GM23248 (cell line): ENCODE measurements at regions not wholly inside any gene's neighbourhood (a gene's known extent, or its start where the extent isn't known, plus 50 kb on each side); places are given as distances from the start of the nearest gene placed in this dataset.

Experiments used
- DNase-seq: peaks from one replicate; pipeline ENCODE4 v3.0.0-alpha.2; 2015
- H2AFZ ChIP-seq: fragments of 200-600 bp; sonication (generic); 2 replicates; pipeline ENCODE4 v1.6.1; 2016; ENCODE audit warnings: antibody characterized with exemption
- H3F3A ChIP-seq: fragments of 200-600 bp; sonication (generic); 2 replicates; pipeline ENCODE4 v1.6.1; 2016; ENCODE audit warnings: mild to moderate bottlenecking, antibody characterized with exemption, mixed run types; ENCODE audit not compliant: insufficient read depth
- H3K27ac ChIP-seq: fragments of 200-600 bp; sonication (generic); 2 replicates; pipeline ENCODE4 v1.5.1; 2016; ENCODE audit warnings: mild to moderate bottlenecking
- H3K27me3 ChIP-seq: fragments of 200-600 bp; sonication (generic); replicated peaks from 2 replicates; pipeline ENCODE4 v1.6.1; 2016; ENCODE audit warnings: mild to moderate bottlenecking; ENCODE audit not compliant: insufficient read depth
- H3K36me3 ChIP-seq: fragments of 200-600 bp; sonication (generic); 2 replicates; pipeline ENCODE4 v1.6.1; 2016; ENCODE audit warnings: low read depth, mild to moderate bottlenecking
- H3K4me1 ChIP-seq: fragments of 200-600 bp; sonication (generic); 2 replicates; pipeline ENCODE4 v1.6.1; 2016; ENCODE audit warnings: mild to moderate bottlenecking; ENCODE audit not compliant: insufficient read depth
- H3K4me2 ChIP-seq: fragments of 200-600 bp; sonication (generic); one replicate; pipeline ENCODE4 v1.6.1; 2016; ENCODE audit warnings: mild to moderate bottlenecking; ENCODE audit not compliant: unreplicated experiment
- H3K4me3 ChIP-seq: fragments of 200-600 bp; sonication (generic); 2 replicates; pipeline ENCODE4 v1.5.1; 2016; ENCODE audit warnings: mild to moderate bottlenecking
- H3K79me2 ChIP-seq: fragments of 200-600 bp; sonication (generic); 2 replicates; pipeline ENCODE4 v1.6.1; 2016; ENCODE audit warnings: mild to moderate bottlenecking; ENCODE audit not compliant: insufficient read depth
- H3K9ac ChIP-seq: fragments of 200-600 bp; sonication (generic); 2 replicates; pipeline ENCODE4 v1.6.1; 2016; ENCODE audit warnings: mild to moderate bottlenecking
- H3K9me2 ChIP-seq: fragments of 200-600 bp; sonication (generic); 2 replicates; pipeline ENCODE4 v1.6.1; 2016; ENCODE audit warnings: mixed run types, mild to moderate bottlenecking, moderate library complexity; ENCODE audit not compliant: insufficient read depth
- H3K9me3 ChIP-seq: fragments of 200-600 bp; sonication (generic); one replicate; pipeline ENCODE4 v1.6.1; 2017; ENCODE audit warnings: low read depth
- H4K20me1 ChIP-seq: fragments of 200-600 bp; sonication (generic); 2 replicates; pipeline ENCODE4 v1.6.0; 2016; ENCODE audit not compliant: insufficient read depth
- EZH2 ChIP-seq: fragments of 200-600 bp; sonication (generic); IDR thresholded peaks from 2 replicates; pipeline ENCODE4 v1.6.1; 2018; ENCODE audit warnings: antibody characterized with exemption, mild to moderate bottlenecking; ENCODE audit not compliant: insufficient read depth, poor library complexity, severe bottlenecking
- EZH2phosphoT487 ChIP-seq: fragments of 200-600 bp; sonication (generic); IDR thresholded peaks from 2 replicates; pipeline ENCODE4 v1.6.1; 2018; ENCODE audit warnings: antibody characterized with exemption, moderate library complexity, mild to moderate bottlenecking, low read depth; ENCODE audit not compliant: insufficient read depth
- WGBS, 2 experiments: methylation state at CpG; one replicate each; pipeline ENCODE4 v1.1.6; 2015 to 2017; ENCODE audit warnings: low lambda C conversion rate in 2 of 2, low coverage in 1 of 2; ENCODE audit errors: missing lambda C conversion rate in 2 of 2; 5-methylcytosine and 5-hydroxymethylcytosine counted together
- in situ Hi-C: fragments of 300-500 bp; cut with MboI; formaldehyde crosslinking; loops from 2 replicates; pipeline ENCODE4 v1.15.0; 2020

- in situ Hi-C loops: no loop called here
- H3K4me3 ChIP-seq: no peak overlapping the region
- DNase-seq: peak; percentile 22
- H4K20me1 ChIP-seq: no peaks in the 10 kb centered on the region
- no peaks in the 10 kb centered on the region for H3K27me3 ChIP-seq
- H3K36me3 ChIP-seq: no peaks in the 10 kb centered on the region
- no peaks in the 10 kb centered on the region for H3K9me2 ChIP-seq
- no peaks in the 10 kb centered on the region for H3K79me2 ChIP-seq
- H3K9me3 ChIP-seq: no peaks in the 10 kb centered on the region
- H3F3A ChIP-seq: peaks cover 6% of the 10 kb centered on the region; the same call in 1 of the 2 replicates
- TF ChIP-seq EZH2phosphoT487: no peak
- no peak for TF ChIP-seq EZH2
- H2AFZ ChIP-seq: peak overlapping the region; percentile 4; the same call in 1 of the 2 replicates
- WGBS, 2 experiments: 29 to 34% methylated on average over 3 of the region's 3 CpGs
- H3K27ac ChIP-seq: no peak overlapping the region
- no peak overlapping the region for H3K9ac ChIP-seq
- peaks cover 9% of the 10 kb centered on the region; the same call in 1 of the 2 replicates for H3K4me1 ChIP-seq
- no peak overlapping the region for H3K4me2 ChIP-seq
These were observed 199.4 kb upstream of the GPRIN3 start for GRCh38 chr4:89506866-89507491.

- no peak overlapping the region for H3K9ac ChIP-seq
- in situ Hi-C loops: no loop called here
- H2AFZ ChIP-seq: no peak overlapping the region
- no peak overlapping the region for H3K4me3 ChIP-seq
- peaks cover 9% of the 10 kb centered on the region; the same call in 1 of the 2 replicates for H3K4me1 ChIP-seq
- no peaks in the 10 kb centered on the region for H3K9me2 ChIP-seq
- H3K27ac ChIP-seq: no peak overlapping the region
- TF ChIP-seq EZH2phosphoT487 (no peak), EZH2 (no peak)
- H3F3A ChIP-seq: no peaks in the 10 kb centered on the region
- no peaks in the 10 kb centered on the region for H3K36me3 ChIP-seq
- no peak overlapping the region for H3K4me2 ChIP-seq
- H4K20me1 ChIP-seq: no peaks in the 10 kb centered on the region
- H3K79me2 ChIP-seq: no peaks in the 10 kb centered on the region
- no peak for DNase-seq
- no peaks in the 10 kb centered on the region for H3K9me3 ChIP-seq
- H3K27me3 ChIP-seq: no peaks in the 10 kb centered on the region
- WGBS, 2 experiments: 59 to 67% methylated on average over 1 of the region's 1 CpG
These were observed 195.0 kb upstream of the GPRIN3 start for GRCh38 chr4:89502581-89502980.

- Histone ChIP-seq H3K4me3 (no peak overlapping the region), H3K27me3 (no peaks in the 10 kb centered on the region), H3K27ac (no peak overlapping the region), H3F3A (0 out of 2 replicates have a peak, but pooled peaks cover 11% of the 10 kb centered on the region), H2AFZ (no peak overlapping the region), H3K36me3 (no peaks in the 10 kb centered on the region), H3K9ac (no peak overlapping the region), H3K4me2 (no peak overlapping the region), H3K9me2 (no peaks in the 10 kb centered on the region), H3K79me2 (no peaks in the 10 kb centered on the region), H4K20me1 (no peaks in the 10 kb centered on the region), H3K9me3 (no peaks in the 10 kb centered on the region), H3K4me1 (peaks cover 19% of the 10 kb centered on the region)
- DNase-seq: no peak
- in situ Hi-C loops: loop anchor here (25.0 kb wide), 1 partner anchor 390 kb away; the partner anchor contains the start of gene MMRN1
- TF ChIP-seq EZH2: no peak
- TF ChIP-seq EZH2phosphoT487: no peak
- 58 to 60% methylated on average over 4 of the region's 4 CpGs for WGBS, 2 experiments
These were observed 190.1 kb upstream of the GPRIN3 start for GRCh38 chr4:89497517-89498308.

GRCh38 chr4:89496851-89497250 is 189.3 kb upstream of the GPRIN3 start:
- Histone ChIP-seq H3K9me3 (no peaks in the 10 kb centered on the region), H3K4me1 (peaks cover 27% of the 10 kb centered on the region), H3F3A (0 out of 2 replicates have a peak, but pooled peaks cover 18% of the 10 kb centered on the region), H3K27ac (peak overlapping the region; percentile 46), H4K20me1 (no peaks in the 10 kb centered on the region), H3K36me3 (no peaks in the 10 kb centered on the region), H3K9me2 (no peaks in the 10 kb centered on the region), H3K4me2 (no peak overlapping the region), H3K4me3 (no peak overlapping the region), H3K79me2 (no peaks in the 10 kb centered on the region), H3K27me3 (no peaks in the 10 kb centered on the region), H3K9ac (no peak overlapping the region), H2AFZ (peak overlapping the region; percentile 44; the same call in 1 of the 2 replicates)
- 23 to 30% methylated on average over 1 of the region's 1 CpG for WGBS, 2 experiments
- TF ChIP-seq EZH2: no peak
- no peak for TF ChIP-seq EZH2phosphoT487
- DNase-seq: peak; percentile 19
- in situ Hi-C loops: loop anchor here (25.0 kb wide), 1 partner anchor 390 kb away; the partner anchor contains the start of gene MMRN1
